Lower leg skin (tissue), 3 donors: ENCODE measurements at regions not wholly inside any gene's neighbourhood (a gene's known extent, or its start where the extent isn't known, plus 50 kb on each side); places are given as distances from the start of the nearest gene placed in this dataset.

ENCODE experiments used
- POLR2A ChIP-seq, 2 donors: fragments of 450-650 bp; IDR thresholded peaks; one replicate each; pipeline ENCODE4 v1.6.1; 2016 to 2017; ENCODE audit warnings: antibody characterized with exemption in 2 of 2, mild to moderate bottlenecking in 1 of 2, moderate library complexity in 1 of 2
- TF ChIP-seq, protein P1 (sequence below), 3 donors: fragments of 450-650 bp; IDR thresholded peaks; one replicate each; pipeline ENCODE4 v1.5.1; 2016; ENCODE audit warnings: antibody characterized with exemption in 3 of 3, mild to moderate bottlenecking in 3 of 3, moderate library complexity in 2 of 3

DNA sequence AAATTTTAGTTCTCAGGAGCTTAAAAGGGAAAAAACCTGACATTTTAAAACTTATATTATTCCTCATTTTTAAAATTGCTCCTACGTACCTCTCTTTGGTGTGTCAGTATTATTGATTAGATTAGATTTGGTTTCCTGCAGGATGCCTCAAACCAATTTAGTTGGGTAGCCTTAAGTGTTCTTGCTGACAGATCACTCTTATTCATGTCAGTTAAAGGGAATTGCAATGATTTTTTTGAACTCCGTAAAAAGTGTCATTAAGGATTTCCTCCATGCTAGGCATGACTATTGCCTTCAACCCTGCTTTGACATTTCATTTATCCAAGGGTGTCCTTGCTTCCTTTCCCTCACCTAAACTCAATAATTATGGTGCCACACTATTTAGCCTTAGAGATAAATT lies 149.0 kb upstream of the CDH7 start:
- TF ChIP-seq POLR2A (IDR thresholded peaks at IDR 0.05) = no peak
- TF ChIP-seq, protein P1, sequence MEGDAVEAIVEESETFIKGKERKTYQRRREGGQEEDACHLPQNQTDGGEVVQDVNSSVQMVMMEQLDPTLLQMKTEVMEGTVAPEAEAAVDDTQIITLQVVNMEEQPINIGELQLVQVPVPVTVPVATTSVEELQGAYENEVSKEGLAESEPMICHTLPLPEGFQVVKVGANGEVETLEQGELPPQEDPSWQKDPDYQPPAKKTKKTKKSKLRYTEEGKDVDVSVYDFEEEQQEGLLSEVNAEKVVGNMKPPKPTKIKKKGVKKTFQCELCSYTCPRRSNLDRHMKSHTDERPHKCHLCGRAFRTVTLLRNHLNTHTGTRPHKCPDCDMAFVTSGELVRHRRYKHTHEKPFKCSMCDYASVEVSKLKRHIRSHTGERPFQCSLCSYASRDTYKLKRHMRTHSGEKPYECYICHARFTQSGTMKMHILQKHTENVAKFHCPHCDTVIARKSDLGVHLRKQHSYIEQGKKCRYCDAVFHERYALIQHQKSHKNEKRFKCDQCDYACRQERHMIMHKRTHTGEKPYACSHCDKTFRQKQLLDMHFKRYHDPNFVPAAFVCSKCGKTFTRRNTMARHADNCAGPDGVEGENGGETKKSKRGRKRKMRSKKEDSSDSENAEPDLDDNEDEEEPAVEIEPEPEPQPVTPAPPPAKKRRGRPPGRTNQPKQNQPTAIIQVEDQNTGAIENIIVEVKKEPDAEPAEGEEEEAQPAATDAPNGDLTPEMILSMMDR (IDR thresholded peaks at IDR 0.05) = no peak
